Parathyroid adenoma (tissue), 2 donors: ENCODE measurements at regions not wholly inside any gene's neighbourhood (a gene's known extent, or its start where the extent isn't known, plus 50 kb on each side); places are given as distances from the start of the nearest gene placed in this dataset.

Source experiments
- H2AFZ ChIP-seq: fragments of 300-600 bp; sonication (generic); one replicate; pipeline ENCODE4 v1.7.0; 2017; ENCODE audit warnings: antibody characterized with exemption, mild to moderate bottlenecking
- H3K27ac ChIP-seq: fragments of 300-600 bp; sonication (generic); one replicate; pipeline ENCODE4 v1.7.0; 2017
- H3K27me3 ChIP-seq: fragments of 300-600 bp; sonication (generic); one replicate; pipeline ENCODE4 v1.7.0; 2017; ENCODE audit warnings: low read length; ENCODE audit not compliant: control insufficient read depth, insufficient read depth
- H3K36me3 ChIP-seq: fragments of 300-600 bp; sonication (generic); one replicate; pipeline ENCODE4 v1.7.0; 2017; ENCODE audit warnings: low read length; ENCODE audit not compliant: control insufficient read depth, insufficient read depth
- H3K4me1 ChIP-seq: fragments of 300-600 bp; sonication (generic); one replicate; pipeline ENCODE4 v1.7.0; 2017; ENCODE audit warnings: control low read depth
- H3K4me2 ChIP-seq: fragments of 300-600 bp; sonication (generic); one replicate; pipeline ENCODE4 v1.7.0; 2017; ENCODE audit warnings: low read length
- H3K4me3 ChIP-seq: fragments of 300-600 bp; sonication (generic); one replicate; pipeline ENCODE4 v1.7.0; 2017; ENCODE audit warnings: low read depth, low read length
- H3K79me2 ChIP-seq: fragments of 300-600 bp; sonication (generic); one replicate; pipeline ENCODE4 v1.7.0; 2017; ENCODE audit warnings: control low read depth
- H3K9ac ChIP-seq: fragments of 300-600 bp; sonication (generic); one replicate; pipeline ENCODE4 v1.7.0; 2017; ENCODE audit warnings: mild to moderate bottlenecking
- H3K9me3 ChIP-seq: fragments of 300-600 bp; sonication (generic); one replicate; pipeline ENCODE4 v1.7.0; 2017; ENCODE audit warnings: low read length; ENCODE audit not compliant: control insufficient read depth
- CTCF ChIP-seq: fragments of 300-600 bp; sonication (generic); IDR thresholded peaks from one replicate; pipeline ENCODE4 v1.7.0; 2017; ENCODE audit warnings: antibody characterized with exemption, mild to moderate bottlenecking
- donor health status: primary hyperparathyroidism.

GRCh38 chr12:23060161-23060560 lies 435.2 kb downstream of the ETNK1 start:
- Histone ChIP-seq H2AFZ (no peak overlapping the region), H3K27me3 (no peaks in the 10 kb centered on the region), H3K9ac (no peak overlapping the region), H3K4me3 (no peak overlapping the region), H3K4me2 (no peak overlapping the region), H3K4me1 (no peaks in the 10 kb centered on the region), H3K79me2 (no peaks in the 10 kb centered on the region), H3K9me3 (no peaks in the 10 kb centered on the region), H3K27ac (no peak overlapping the region), H3K36me3 (no peaks in the 10 kb centered on the region)
- no peak for TF ChIP-seq CTCF

GRCh38 chr12:23063206-23063605 lies 438.2 kb downstream of the ETNK1 start:
- H3K27ac ChIP-seq = no peak overlapping the region
- no peaks in the 10 kb centered on the region for H3K27me3 ChIP-seq
- H3K36me3 ChIP-seq = no peaks in the 10 kb centered on the region
- no peaks in the 10 kb centered on the region for H3K79me2 ChIP-seq
- H3K4me1 ChIP-seq = no peaks in the 10 kb centered on the region
- H3K4me2 ChIP-seq = no peak overlapping the region
- TF ChIP-seq CTCF = no peak
- H3K9me3 ChIP-seq = no peaks in the 10 kb centered on the region
- no peak overlapping the region for H2AFZ ChIP-seq
- no peak overlapping the region for H3K4me3 ChIP-seq
- no peak overlapping the region for H3K9ac ChIP-seq

GRCh38 chr12:23066095-23066494 lies 441.1 kb downstream of the ETNK1 start:
- Histone ChIP-seq H3K9me3 (no peaks in the 10 kb centered on the region), H3K4me1 (no peaks in the 10 kb centered on the region), H2AFZ (no peak overlapping the region), H3K9ac (no peak overlapping the region), H3K27me3 (no peaks in the 10 kb centered on the region), H3K36me3 (no peaks in the 10 kb centered on the region), H3K4me3 (no peak overlapping the region), H3K4me2 (no peak overlapping the region), H3K27ac (no peak overlapping the region), H3K79me2 (no peaks in the 10 kb centered on the region)
- TF ChIP-seq CTCF = no peak

- Histone ChIP-seq H3K79me2 (no peaks in the 10 kb centered on the region), H3K4me1 (no peaks in the 10 kb centered on the region), H3K27ac (no peak overlapping the region), H3K9ac (no peak overlapping the region), H3K4me3 (no peak overlapping the region), H2AFZ (no peak overlapping the region), H3K4me2 (no peak overlapping the region), H3K36me3 (no peaks in the 10 kb centered on the region), H3K27me3 (no peaks in the 10 kb centered on the region), H3K9me3 (no peaks in the 10 kb centered on the region)
- no peak for TF ChIP-seq CTCF
Measured at GRCh38 chr12:23083267-23083666, 458.3 kb downstream of the ETNK1 start.

GRCh38 chr12:23084236-23084995 lies 459.4 kb downstream of the ETNK1 start:
- H3K4me3 ChIP-seq = no peak overlapping the region
- H3K27ac ChIP-seq = no peak overlapping the region
- H3K9me3 ChIP-seq = no peaks in the 10 kb centered on the region
- no peak overlapping the region for H3K9ac ChIP-seq
- no peaks in the 10 kb centered on the region for H3K79me2 ChIP-seq
- no peak overlapping the region for H2AFZ ChIP-seq
- no peaks in the 10 kb centered on the region for H3K36me3 ChIP-seq
- no peaks in the 10 kb centered on the region for H3K4me1 ChIP-seq
- H3K27me3 ChIP-seq = no peaks in the 10 kb centered on the region
- no peak for TF ChIP-seq CTCF
- H3K4me2 ChIP-seq = no peak overlapping the region
